ENCODE measurements at regions not wholly inside any gene's neighbourhood (a gene's known extent, or its start where the extent isn't known, plus 50 kb on each side); places are given as distances from the start of the nearest gene placed in this dataset.

DNA sequence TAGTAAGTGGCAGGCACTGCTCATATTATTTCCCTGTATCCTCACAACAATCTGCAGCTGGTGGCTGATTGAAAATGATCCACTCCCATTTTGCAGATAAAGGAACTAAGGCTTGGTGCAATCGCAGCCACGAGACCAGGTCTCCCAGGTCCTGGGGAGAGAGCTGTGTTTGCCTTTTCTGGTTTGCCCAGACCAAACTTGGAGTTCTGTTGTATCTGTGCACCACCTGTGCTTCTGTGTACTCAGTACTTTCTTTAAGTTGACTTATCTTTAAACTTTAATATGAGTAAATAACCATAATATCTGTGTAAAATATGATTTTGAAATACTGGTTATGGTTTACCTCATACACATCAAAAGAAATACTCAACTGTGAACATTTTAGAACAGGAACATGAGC lies 625.7 kb upstream of the CFAP20DC start:
- TF ChIP-seq CTCF (IDR thresholded peaks at IDR 0.05; ENCODE audit: low read length) (no peak), EZH2 (optimal IDR thresholded peaks at IDR 0.05; ENCODE audit: low read depth, low read length) (no peak), EZH2phosphoT487 (IDR thresholded peaks at IDR 0.05; ENCODE audit: low read length) (no peak)

All from MM.1S (cell line).